Activated CD4-positive, CD25-positive, alpha-beta regulatory T cell treated with anti-CD3 and anti-CD28 coated beads, Interleukin-2, amount 50 U/mL, for 16 hours (primary cell): ENCODE measurements at regions not wholly inside any gene's neighbourhood (a gene's known extent, or its start where the extent isn't known, plus 50 kb on each side); places are given as distances from the start of the nearest gene placed in this dataset.
"Not testable (repeated sequence)": the region's sequence is repeated elsewhere in the genome, so short reads cannot be mapped to it uniquely, and the experiment has no call there.

Experiments used
- DNase-seq: peaks from one replicate; pipeline ENCODE4 v3.0.0-alpha.2; 2020; ENCODE audit warnings: low read depth, low spot score

GRCh38 chr3:112736805-112737566, 96.0 kb upstream of the CCDC80 start:
- no peak for DNase-seq

- DNase-seq: no peak
Observed at GRCh38 chr3:112736386-112736785, 95.4 kb upstream of the CCDC80 start.

- DNase-seq: no peak
Observed at GRCh38 chr3:112735926-112736325, 95.0 kb upstream of the CCDC80 start.

- DNase-seq: peak; percentile 35
Observed at GRCh38 chr3:112734736-112735350, 93.9 kb upstream of the CCDC80 start.

- DNase-seq: no peak
Observed at GRCh38 chr3:112734171-112734570, 93.2 kb upstream of the CCDC80 start.

- no peak for DNase-seq
Observed at GRCh38 chr3:112730210-112730609, 89.3 kb upstream of the CCDC80 start.

GRCh38 chr3:112721231-112721630, 80.3 kb upstream of the CCDC80 start:
- DNase-seq: no peak

- DNase-seq: no peak
Observed at GRCh38 chr3:112718967-112719366, 78.0 kb upstream of the CCDC80 start.

- no peak for DNase-seq
Observed at GRCh38 chr3:112718516-112718915, 77.6 kb upstream of the CCDC80 start.

GRCh38 chr3:112709911-112710310, 69.0 kb upstream of the CCDC80 start:
- no peak for DNase-seq

- DNase-seq: no peak
Observed at GRCh38 chr3:112699436-112699978, 58.6 kb upstream of the CCDC80 start.

GRCh38 chr3:112698442-112698841, 57.5 kb upstream of the CCDC80 start:
- not testable (repeated sequence) for DNase-seq

GRCh38 chr3:112696244-112696643, 55.3 kb upstream of the CCDC80 start:
- DNase-seq: not testable (repeated sequence)

GRCh38 chr3:112695377-112696108, 54.6 kb upstream of the CCDC80 start:
- not testable (repeated sequence) for DNase-seq

- DNase-seq: not testable (repeated sequence)
Observed at GRCh38 chr3:112694906-112695305, 54.0 kb upstream of the CCDC80 start.

GRCh38 chr3:112693186-112693585, 52.2 kb upstream of the CCDC80 start:
- DNase-seq: no peak
